SK-N-SH treated with all-trans-retinoic acid at 6 μM for 48 hours (cell line): ENCODE measurements at regions not wholly inside any gene's neighbourhood (a gene's known extent, or its start where the extent isn't known, plus 50 kb on each side); places are given as distances from the start of the nearest gene placed in this dataset.

Source experiments
- ARNTL ChIP-seq: fragments of 450-650 bp; formaldehyde crosslinking; IDR thresholded peaks from 2 replicates; pipeline ENCODE4 v1.5.0; 2020; ENCODE audit warnings: low read depth, mild to moderate bottlenecking, moderate library complexity, borderline replicate concordance
- BACH2 ChIP-seq: fragments of 250-450 bp; sonication (Bioruptor Pico); IDR thresholded peaks from 2 replicates; pipeline ENCODE4 v1.9.0; 2021; ENCODE audit warnings: mild to moderate bottlenecking, borderline replicate concordance
- CREB5 ChIP-seq: fragments of 250-450 bp; sonication (Bioruptor Pico); IDR thresholded peaks from 2 replicates; pipeline ENCODE4 v1.5.1; 2020; ENCODE audit warnings: low read depth, mild to moderate bottlenecking, moderate library complexity
- CSDC2 ChIP-seq: fragments of 250-450 bp; sonication (Bioruptor Pico); IDR thresholded peaks from 2 replicates; pipeline ENCODE4 v1.5.0; 2020; ENCODE audit warnings: mild to moderate bottlenecking, moderate library complexity
- GLIS3 ChIP-seq: fragments of 250-450 bp; sonication (Bioruptor Pico); IDR thresholded peaks from 2 replicates; pipeline ENCODE4 v1.5.0; 2020; ENCODE audit warnings: mild to moderate bottlenecking, moderate library complexity
- ISL1 ChIP-seq: fragments of 250-450 bp; sonication (Bioruptor Pico); IDR thresholded peaks from 2 replicates; pipeline ENCODE4 v2.1.2; 2022; ENCODE audit warnings: mild to moderate bottlenecking, moderate library complexity
- PATZ1 ChIP-seq: fragments of 250-450 bp; sonication (Bioruptor Pico); IDR thresholded peaks from 2 replicates; pipeline ENCODE4 v1.8.0; 2020; ENCODE audit warnings: mild to moderate bottlenecking, moderate library complexity, borderline replicate concordance
- RARB ChIP-seq: fragments of 250-450 bp; sonication (Bioruptor Pico); IDR thresholded peaks from 2 replicates; pipeline ENCODE4 v1.8.0; 2021; ENCODE audit warnings: mild to moderate bottlenecking, moderate library complexity
- TCF4 ChIP-seq: fragments of 250-450 bp; sonication (Bioruptor Pico); IDR thresholded peaks from 2 replicates; pipeline ENCODE4 v1.8.0; 2021; ENCODE audit warnings: mild to moderate bottlenecking, moderate library complexity, borderline replicate concordance
- TSHZ2 ChIP-seq: fragments of 250-450 bp; sonication (Bioruptor Pico); IDR thresholded peaks from 2 replicates; pipeline ENCODE4 v1.5.0; 2020; ENCODE audit warnings: mild to moderate bottlenecking, moderate library complexity
- ZFP3 ChIP-seq: fragments of 250-450 bp; sonication (Bioruptor Pico); IDR thresholded peaks from 2 replicates; pipeline ENCODE4 v1.5.0; 2020; ENCODE audit warnings: mild to moderate bottlenecking, moderate library complexity
- ZFP30 ChIP-seq: fragments of 450-650 bp; formaldehyde crosslinking; IDR thresholded peaks from 2 replicates; pipeline ENCODE4 v1.5.0; 2022; ENCODE audit warnings: mild to moderate bottlenecking, moderate library complexity
- ZNF8 ChIP-seq: fragments of 450-650 bp; formaldehyde crosslinking; IDR thresholded peaks from 2 replicates; pipeline ENCODE4 v1.5.0; 2020; ENCODE audit warnings: mild to moderate bottlenecking, moderate library complexity

- TF ChIP-seq ARNTL (CRISPR knock-in tag) (no peak), RARB (no peak), TSHZ2 (CRISPR knock-in tag) (no peak), PATZ1 (CRISPR knock-in tag) (no peak), ZFP3 (CRISPR knock-in tag) (no peak), GLIS3 (CRISPR knock-in tag) (no peak), ISL1 (CRISPR knock-in tag) (no peak), ZFP30 (CRISPR knock-in tag) (no peak), TCF4 (no peak), CSDC2 (no peak), ZNF8 (CRISPR knock-in tag) (no peak), CREB5 (CRISPR knock-in tag) (no peak), BACH2 (CRISPR knock-in tag) (no peak)
These were observed 114.0 kb upstream of the LDB2 start for GRCh38 chr4:17012451-17012850.
